ENCODE measurements at regions not wholly inside any gene's neighbourhood (a gene's known extent, or its start where the extent isn't known, plus 50 kb on each side); places are given as distances from the start of the nearest gene placed in this dataset.

GRCh38 chr20:60901831-60902230 lies 350.2 kb upstream of the CDH4 start:
- no peak for DNase-seq (ENCODE audit: low read depth)

- no peak for DNase-seq (ENCODE audit: low read depth)
Measured at GRCh38 chr20:60903325-60903971, 348.6 kb upstream of the CDH4 start.

GRCh38 chr20:60904730-60905129 lies 347.3 kb upstream of the CDH4 start:
- no peak for DNase-seq (ENCODE audit: low read depth)

GRCh38 chr20:60905919-60906318 lies 346.1 kb upstream of the CDH4 start:
- DNase-seq (ENCODE audit: low read depth): no peak

- no peak for DNase-seq (ENCODE audit: low read depth)
Measured at GRCh38 chr20:60906555-60906954, 345.5 kb upstream of the CDH4 start.

GRCh38 chr20:60913298-60913697 lies 338.8 kb upstream of the CDH4 start:
- no peak for DNase-seq (ENCODE audit: low read depth)

GRCh38 chr20:60921022-60921622 lies 330.9 kb upstream of the CDH4 start:
- DNase-seq (ENCODE audit: low read depth): no peak

- DNase-seq (ENCODE audit: low read depth): no peak
Measured at GRCh38 chr20:60926831-60927230, 325.2 kb upstream of the CDH4 start.

- DNase-seq (ENCODE audit: low read depth): no peak
Measured at GRCh38 chr20:60928341-60928740, 323.7 kb upstream of the CDH4 start.

GRCh38 chr20:60930023-60930790 lies 321.9 kb upstream of the CDH4 start:
- no peak for DNase-seq (ENCODE audit: low read depth)

GRCh38 chr20:60931696-60932095 lies 320.4 kb upstream of the CDH4 start:
- no peak for DNase-seq (ENCODE audit: low read depth)

- no peak for DNase-seq (ENCODE audit: low read depth)
Measured at GRCh38 chr20:60934724-60935123, 317.3 kb upstream of the CDH4 start.

- DNase-seq (ENCODE audit: low read depth): no peak
Measured at GRCh38 chr20:60935971-60936370, 316.1 kb upstream of the CDH4 start.

GRCh38 chr20:60937585-60937984 lies 314.5 kb upstream of the CDH4 start:
- DNase-seq (ENCODE audit: low read depth): no peak

GRCh38 chr20:60941379-60941778 lies 310.7 kb upstream of the CDH4 start:
- DNase-seq (ENCODE audit: low read depth): no peak

- DNase-seq (ENCODE audit: low read depth): no peak
Measured at GRCh38 chr20:60947819-60948218, 304.2 kb upstream of the CDH4 start.

- DNase-seq (ENCODE audit: low read depth): no peak
Measured at GRCh38 chr20:60948224-60948623, 303.8 kb upstream of the CDH4 start.

GRCh38 chr20:60950561-60950960 lies 301.5 kb upstream of the CDH4 start:
- no peak for DNase-seq (ENCODE audit: low read depth)

GRCh38 chr20:60950974-60951373 lies 301.1 kb upstream of the CDH4 start:
- DNase-seq (ENCODE audit: low read depth): no peak

- no peak for DNase-seq (ENCODE audit: low read depth)
Measured at GRCh38 chr20:60952861-60953260, 299.2 kb upstream of the CDH4 start.

- no peak for DNase-seq (ENCODE audit: low read depth)
Measured at GRCh38 chr20:60953321-60953720, 298.7 kb upstream of the CDH4 start.

- DNase-seq (ENCODE audit: low read depth): no peak
Measured at GRCh38 chr20:60955706-60956105, 296.4 kb upstream of the CDH4 start.

GRCh38 chr20:60956194-60956593 lies 295.9 kb upstream of the CDH4 start:
- no peak for DNase-seq (ENCODE audit: low read depth)

Data from amniotic epithelial cell (primary cell).